Naive thymus-derived CD4-positive, alpha-beta T cell (primary cell): ENCODE measurements at regions not wholly inside any gene's neighbourhood (a gene's known extent, or its start where the extent isn't known, plus 50 kb on each side); places are given as distances from the start of the nearest gene placed in this dataset.
"Not testable (repeated sequence)": the region's sequence is repeated elsewhere in the genome, so short reads cannot be mapped to it uniquely, and the experiment has no call there.

ENCODE experiments used
- ATAC-seq: fragments of 150-1000 bp; cut with Tn5 transposase; 2 replicates; pipeline ENCODE4 v1.10.0; 2021; ENCODE audit warnings: mild to moderate bottlenecking, moderate library complexity
- CTCF ChIA-PET: fragments of 350-600 bp; sonication (Branson Sonifier 250); formaldehyde crosslinking; loops from one replicate; lab custom pipeline; 2021; ENCODE audit warnings: antibody characterized with exemption; lab: Charles Lee
- POLR2A ChIA-PET: fragments of 350-600 bp; sonication (Branson Sonifier 250); formaldehyde crosslinking; loops from one replicate; lab custom pipeline; 2021; ENCODE audit warnings: antibody characterized with exemption, inconsistent platforms; lab: Charles Lee
- DNase-seq, 9 donors: peaks; one replicate each; pipeline versions ENCODE4 v3.0.0 to v3.0.0-alpha.2; 2020 to 2022; ENCODE audit warnings: mixed read lengths in 1 of 9
- H3K27ac ChIP-seq: one replicate; pipeline ENCODE4 v1.7.0; 2013; ENCODE audit warnings: mild to moderate bottlenecking, low read depth, low read length, moderate library complexity
- H3K27me3 ChIP-seq, 2 donors: one replicate each; pipeline ENCODE4 v1.7.0; 2013; ENCODE audit warnings: low read length in 2 of 2, mild to moderate bottlenecking in 2 of 2, moderate library complexity in 2 of 2; ENCODE audit not compliant: control insufficient read depth in 2 of 2, insufficient read depth in 2 of 2
- H3K36me3 ChIP-seq, 3 experiments: 1 replicate in 2 of 3; 2 replicates in 1 of 3; pipeline ENCODE4 v1.7.0; 2013; ENCODE audit warnings: low read length in 3 of 3, mild to moderate bottlenecking in 3 of 3, moderate library complexity in 1 of 3; ENCODE audit not compliant: insufficient read depth in 3 of 3, control insufficient read depth in 2 of 3
- H3K4me1 ChIP-seq, 2 donors: one replicate each; pipeline ENCODE4 v1.7.0; 2013; ENCODE audit warnings: low read length in 2 of 2, mild to moderate bottlenecking in 2 of 2, moderate library complexity in 1 of 2; ENCODE audit not compliant: control insufficient read depth in 2 of 2, insufficient read depth in 2 of 2
- H3K4me3 ChIP-seq: 2 replicates; pipeline ENCODE4 v1.7.0; 2013; ENCODE audit warnings: mild to moderate bottlenecking, low read length
- H3K9me3 ChIP-seq, 3 experiments: 1 replicate in 2 of 3; 2 replicates in 1 of 3; pipeline ENCODE4 v1.7.0; 2013; ENCODE audit warnings: low read length in 3 of 3; ENCODE audit not compliant: control insufficient read depth in 2 of 3
- H3K27ac Mint-ChIP-seq, 9 donors: one replicate each; pipeline ENCODE4 v1.8.0; 2020 to 2022; ENCODE audit warnings: mixed read lengths in 9 of 9, mild to moderate bottlenecking in 8 of 9, moderate library complexity in 5 of 9, inconsistent platforms in 2 of 9
- H3K27me3 Mint-ChIP-seq, 5 donors: one replicate each; pipeline ENCODE4 v1.8.0; 2021 to 2022; ENCODE audit warnings: mixed read lengths in 5 of 5, mild to moderate bottlenecking in 1 of 5
- H3K36me3 Mint-ChIP-seq, 5 donors: one replicate each; pipeline ENCODE4 v1.8.0; 2020 to 2022; ENCODE audit warnings: mixed read lengths in 5 of 5, mild to moderate bottlenecking in 3 of 5, inconsistent platforms in 1 of 5
- H3K4me1 Mint-ChIP-seq, 7 donors: one replicate each; pipeline ENCODE4 v1.8.0; 2020 to 2022; ENCODE audit warnings: mixed read lengths in 7 of 7, mild to moderate bottlenecking in 3 of 7, inconsistent platforms in 1 of 7
- H3K4me3 Mint-ChIP-seq, 10 donors: one replicate each; pipeline ENCODE4 v1.8.0; 2020 to 2022; ENCODE audit warnings: mild to moderate bottlenecking in 10 of 10, mixed read lengths in 10 of 10, moderate library complexity in 6 of 10, inconsistent platforms in 2 of 10
- H3K9me3 Mint-ChIP-seq, 11 donors: one replicate each; pipeline ENCODE4 v1.8.0; 2020 to 2022; ENCODE audit warnings: mixed read lengths in 11 of 11, mild to moderate bottlenecking in 4 of 11, inconsistent platforms in 1 of 11, moderate library complexity in 1 of 11
- intact Hi-C, 2 donors: fragments of 100-400 bp; cut with micrococcal nuclease; formaldehyde crosslinking; loops; one replicate each; pipeline ENCODE4 v1.15.1; 2023

DNA sequence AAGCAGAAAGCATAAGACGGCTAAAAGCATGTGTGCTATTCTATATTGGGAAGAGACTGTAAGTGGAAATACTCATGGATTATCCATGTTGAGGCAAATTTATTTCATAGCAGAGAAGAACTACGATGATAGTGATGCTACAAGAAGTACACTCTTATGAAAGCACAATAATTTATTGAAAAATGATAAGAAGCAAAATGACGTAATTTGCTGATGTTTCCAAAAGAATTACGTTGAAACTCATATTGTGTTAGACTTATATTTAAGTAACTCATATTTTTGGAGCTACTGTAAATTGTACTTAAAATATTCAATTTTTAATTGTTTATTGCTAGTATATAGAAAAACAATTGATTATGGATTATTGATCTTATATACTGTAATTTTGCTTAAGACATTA is 1622.5 kb downstream of the REEP3 start:
- no peak overlapping the region for H3K27ac Mint-ChIP-seq
- no peak for DNase-seq
- Histone ChIP-seq H3K4me3 (no peak overlapping the region), H3K27me3 (no peaks in the 10 kb centered on the region), H3K9me3 (no peaks in the 10 kb centered on the region), H3K27ac (no peak overlapping the region), H3K4me1 (no peaks in the 10 kb centered on the region), H3K36me3 (no peaks in the 10 kb centered on the region)
- intact Hi-C loops = no loop called here
- ChIA-PET POLR2A (no interaction called here), CTCF (no interaction called here)
- no peaks in the 10 kb centered on the region for H3K36me3 Mint-ChIP-seq
- H3K4me1 Mint-ChIP-seq = no peaks in the 10 kb centered on the region
- peaks cover 0 to 9% (median 0%) of the 10 kb centered on the region in 11 donors for H3K9me3 Mint-ChIP-seq
- no peak overlapping the region for H3K4me3 Mint-ChIP-seq
- ATAC-seq = no peak
- H3K27me3 Mint-ChIP-seq = no peaks in the 10 kb centered on the region

GRCh38 chr10:65149878-65150277 is 1628.7 kb downstream of the REEP3 start:
- Histone ChIP-seq H3K36me3 (no peaks in the 10 kb centered on the region), H3K4me3 (no peak overlapping the region), H3K27me3 (no peaks in the 10 kb centered on the region), H3K9me3 (no peaks in the 10 kb centered on the region), H3K4me1 (no peaks in the 10 kb centered on the region), H3K27ac (no peak overlapping the region)
- intact Hi-C loops = no loop called here
- ChIA-PET CTCF (no interaction called here), POLR2A (no interaction called here)
- no peak for DNase-seq
- ATAC-seq = no peak
- no peak overlapping the region for H3K27ac Mint-ChIP-seq
- no peak overlapping the region for H3K4me3 Mint-ChIP-seq
- H3K4me1 Mint-ChIP-seq = no peaks in the 10 kb centered on the region
- no peaks in the 10 kb centered on the region for H3K27me3 Mint-ChIP-seq
- no peaks in the 10 kb centered on the region for H3K36me3 Mint-ChIP-seq
- peaks cover 0 to 9% (median 0%) of the 10 kb centered on the region in 11 donors for H3K9me3 Mint-ChIP-seq

DNA sequence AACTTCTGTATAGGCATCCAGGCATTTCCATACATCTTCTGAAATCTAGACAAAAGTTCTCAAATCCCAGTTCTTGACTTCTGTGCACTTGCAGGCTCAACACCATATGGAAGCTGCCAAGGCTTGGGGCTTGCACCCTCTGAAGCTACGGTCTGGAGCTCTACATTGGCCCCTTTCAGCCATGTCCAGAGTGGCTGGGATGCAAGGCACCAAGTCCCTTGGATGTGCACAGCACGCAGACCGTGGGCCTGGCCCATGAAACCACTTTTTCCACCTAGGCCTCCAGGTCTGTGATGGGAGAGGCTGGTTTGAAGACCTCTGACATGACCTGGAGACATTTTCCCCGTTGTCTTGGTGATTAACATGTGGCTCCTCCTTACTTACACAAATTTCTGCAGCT is 1645.1 kb downstream of the REEP3 start:
- Histone ChIP-seq H3K4me1 (no peaks in the 10 kb centered on the region), H3K27me3 (no peaks in the 10 kb centered on the region), H3K9me3 (no peaks in the 10 kb centered on the region), H3K27ac (no peak overlapping the region), H3K36me3 (no peaks in the 10 kb centered on the region), H3K4me3 (no peak overlapping the region)
- ChIA-PET POLR2A (no interaction called here), CTCF (no interaction called here)
- peaks cover 0 to 25% (median 6%) of the 10 kb centered on the region in 11 donors for H3K9me3 Mint-ChIP-seq
- ATAC-seq = no peak
- no peaks in the 10 kb centered on the region for H3K27me3 Mint-ChIP-seq
- H3K27ac Mint-ChIP-seq = no peak overlapping the region
- H3K36me3 Mint-ChIP-seq = peaks cover 0 to 5% (median 0%) of the 10 kb centered on the region in 5 donors
- intact Hi-C loops = no loop called here
- no peak for DNase-seq
- H3K4me3 Mint-ChIP-seq = no peak overlapping the region
- H3K4me1 Mint-ChIP-seq = no peaks in the 10 kb centered on the region

GRCh38 chr10:65172249-65172648 is 1651.0 kb downstream of the REEP3 start:
- H3K9me3 ChIP-seq = no peaks in the 10 kb centered on the region
- H3K27me3 Mint-ChIP-seq = no peaks in the 10 kb centered on the region
- no peak overlapping the region for H3K27ac ChIP-seq
- no peak overlapping the region for H3K4me3 Mint-ChIP-seq
- H3K4me3 ChIP-seq = no peak overlapping the region
- H3K27ac Mint-ChIP-seq = no peak overlapping the region
- ChIA-PET POLR2A (no interaction called here), CTCF (no interaction called here)
- no peaks in the 10 kb centered on the region for H3K36me3 ChIP-seq
- DNase-seq = no peak
- H3K36me3 Mint-ChIP-seq = peaks cover 0 to 5% (median 0%) of the 10 kb centered on the region in 5 donors
- ATAC-seq = no peak
- intact Hi-C loops = no loop called here
- H3K27me3 ChIP-seq = no peaks in the 10 kb centered on the region
- peaks cover 0 to 24% (median 6%) of the 10 kb centered on the region in 11 donors for H3K9me3 Mint-ChIP-seq
- H3K4me1 ChIP-seq = no peaks in the 10 kb centered on the region
- no peaks in the 10 kb centered on the region for H3K4me1 Mint-ChIP-seq

DNA sequence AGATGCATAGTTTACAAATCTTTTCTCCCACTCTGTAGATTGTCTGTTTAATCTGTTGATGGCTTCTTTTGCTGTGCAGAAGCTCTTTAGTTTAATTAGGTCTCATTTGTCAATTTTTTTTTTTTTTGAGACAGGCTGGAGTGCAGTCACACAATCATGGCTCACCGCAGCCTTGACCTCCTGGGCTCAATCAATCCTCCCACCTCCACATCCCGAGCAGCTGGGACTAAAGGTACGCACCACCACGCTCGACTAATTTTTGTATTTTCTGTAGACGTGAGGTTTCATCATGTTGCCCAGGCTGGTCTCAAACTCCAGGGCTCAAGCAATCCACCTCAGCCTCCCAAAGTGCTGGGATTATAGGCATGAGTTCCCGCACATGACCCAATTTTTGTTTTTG is 1655.8 kb downstream of the REEP3 start:
- CTCF ChIA-PET = no interaction called here
- H3K27me3 ChIP-seq = no peaks in the 10 kb centered on the region
- no peak overlapping the region for H3K27ac ChIP-seq
- Mint-ChIP-seq H3K27ac (no peak overlapping the region), H3K27me3 (no peaks in the 10 kb centered on the region), H3K4me1 (no peaks in the 10 kb centered on the region), H3K36me3 (no peaks in the 10 kb centered on the region), H3K9me3 (peaks cover 0 to 34% (median 9%) of the 10 kb centered on the region in 11 donors), H3K4me3 (no peak overlapping the region)
- POLR2A ChIA-PET = no interaction called here
- H3K9me3 ChIP-seq = peaks cover 0 to 5% (median 0%) of the 10 kb centered on the region in 3 experiments
- H3K4me3 ChIP-seq = no peak overlapping the region
- no peaks in the 10 kb centered on the region for H3K36me3 ChIP-seq
- ATAC-seq (no peak), DNase-seq (no peak)
- intact Hi-C loops = no loop called here
- no peaks in the 10 kb centered on the region for H3K4me1 ChIP-seq

DNA sequence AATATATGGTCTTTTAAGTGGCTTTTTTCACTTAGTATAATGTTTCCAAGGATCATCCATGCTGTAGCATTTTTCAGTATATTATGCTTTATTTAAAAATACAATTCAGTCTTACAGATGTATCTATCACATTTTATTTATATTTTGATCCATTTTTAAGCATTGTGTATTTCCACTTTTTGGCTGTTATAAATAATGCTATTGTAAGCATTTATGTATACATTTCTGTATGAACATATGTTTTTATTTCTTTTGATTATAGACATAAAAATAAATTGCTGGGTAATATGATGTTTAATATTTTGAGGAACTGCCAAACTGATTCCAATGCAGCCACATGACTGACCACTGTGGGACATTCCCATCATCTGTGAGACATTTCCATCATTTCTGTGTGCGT is 1662.0 kb downstream of the REEP3 start:
- Histone ChIP-seq H3K36me3 (no peaks in the 10 kb centered on the region), H3K27ac (no peak overlapping the region), H3K4me3 (no peak overlapping the region), H3K4me1 (no peaks in the 10 kb centered on the region), H3K9me3 (peaks cover 0 to 5% (median 0%) of the 10 kb centered on the region in 3 experiments), H3K27me3 (no peaks in the 10 kb centered on the region)
- Mint-ChIP-seq H3K4me3 (no peak overlapping the region), H3K27me3 (no peaks in the 10 kb centered on the region), H3K36me3 (no peaks in the 10 kb centered on the region), H3K9me3 (peaks cover 1 to 29% (median 9%) of the 10 kb centered on the region in 11 donors), H3K4me1 (no peaks in the 10 kb centered on the region), H3K27ac (no peak overlapping the region)
- CTCF ChIA-PET = no interaction called here
- ATAC-seq (no peak), DNase-seq (no peak)
- POLR2A ChIA-PET = no interaction called here
- intact Hi-C loops = no loop called here

- H3K27me3 ChIP-seq, DNase-seq, ATAC-seq, H3K9me3 ChIP-seq, H3K27me3 Mint-ChIP-seq, H3K36me3 Mint-ChIP-seq, H3K27ac Mint-ChIP-seq, H3K4me1 Mint-ChIP-seq, intact Hi-C loops, H3K4me3 ChIP-seq, POLR2A ChIA-PET, H3K36me3 ChIP-seq, H3K4me3 Mint-ChIP-seq, H3K9me3 Mint-ChIP-seq, H3K4me1 ChIP-seq, CTCF ChIA-PET, H3K27ac ChIP-seq: not testable (repeated sequence)
Observed at GRCh38 chr10:65186668-65187067, 1665.5 kb downstream of the REEP3 start.
